GM18951 (cell line): ENCODE measurements at regions not wholly inside any gene's neighbourhood (a gene's known extent, or its start where the extent isn't known, plus 50 kb on each side); places are given as distances from the start of the nearest gene placed in this dataset.

Experiments
- POLR2A ChIP-seq: IDR thresholded peaks from 4 replicates; pipeline ENCODE4 v1.6.1; 2011; ENCODE audit warnings: mild to moderate bottlenecking; ENCODE audit not compliant: insufficient read length, insufficient read depth; ENCODE audit errors: extremely low read depth
- in situ Hi-C: fragments of 300-500 bp; cut with MboI; formaldehyde crosslinking; loops from one replicate; pipeline ENCODE4 v1.12.0; 2022; ENCODE audit warnings: low sequenced_read_pairs, mixed read lengths, inconsistent platforms; ENCODE audit not compliant: unreplicated experiment

GRCh38 chr11:80502511-80502910 lies 1061.7 kb upstream of the TENM4 start:
- no peak for TF ChIP-seq POLR2A
- in situ Hi-C loops: no loop called here

GRCh38 chr11:80495116-80495515 lies 1054.3 kb upstream of the TENM4 start:
- no peak for TF ChIP-seq POLR2A
- in situ Hi-C loops: no loop called here

- no peak for TF ChIP-seq POLR2A
- in situ Hi-C loops: no loop called here
Observed at GRCh38 chr11:80487952-80488351, 1047.1 kb upstream of the TENM4 start.

GRCh38 chr11:80486678-80487077 lies 1045.8 kb upstream of the TENM4 start:
- in situ Hi-C loops: no loop called here

GRCh38 chr11:80477178-80477577 lies 1036.3 kb upstream of the TENM4 start:
- in situ Hi-C loops: no loop called here
- TF ChIP-seq POLR2A: no peak

More at GRCh38 chr11:80486678-80487077, 1045.8 kb upstream of the TENM4 start:
- TF ChIP-seq POLR2A: no peak

DNA sequence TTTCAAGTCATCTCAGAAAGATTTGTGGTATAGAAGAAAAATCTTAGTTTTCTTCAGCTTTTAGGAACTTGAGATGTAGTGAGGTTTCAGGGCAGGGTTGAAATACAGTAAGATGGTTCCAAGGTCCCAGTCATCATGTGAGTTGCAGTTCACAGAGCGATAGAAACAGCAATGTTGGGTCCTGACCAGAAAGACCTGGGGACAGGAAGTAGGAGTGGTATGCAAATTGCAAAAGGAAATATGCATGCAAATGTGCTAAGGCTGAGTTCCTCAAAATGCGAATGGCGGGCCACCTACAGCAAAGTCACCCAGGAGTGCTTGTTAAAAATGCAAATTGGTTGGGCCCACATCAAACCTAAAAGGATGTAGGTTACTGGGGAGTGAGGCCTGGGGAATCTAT lies 1032.7 kb upstream of the TENM4 start:
- no peak for TF ChIP-seq POLR2A
- in situ Hi-C loops: no loop called here

- no peak for TF ChIP-seq POLR2A
- in situ Hi-C loops: no loop called here
Observed at GRCh38 chr11:80469871-80470270, 1029.0 kb upstream of the TENM4 start.

GRCh38 chr11:80466570-80466969 lies 1025.7 kb upstream of the TENM4 start:
- in situ Hi-C loops: no loop called here
- TF ChIP-seq POLR2A: no peak

- no peak for TF ChIP-seq POLR2A
- in situ Hi-C loops: no loop called here
Observed at GRCh38 chr11:80462211-80462610, 1021.4 kb upstream of the TENM4 start.

DNA sequence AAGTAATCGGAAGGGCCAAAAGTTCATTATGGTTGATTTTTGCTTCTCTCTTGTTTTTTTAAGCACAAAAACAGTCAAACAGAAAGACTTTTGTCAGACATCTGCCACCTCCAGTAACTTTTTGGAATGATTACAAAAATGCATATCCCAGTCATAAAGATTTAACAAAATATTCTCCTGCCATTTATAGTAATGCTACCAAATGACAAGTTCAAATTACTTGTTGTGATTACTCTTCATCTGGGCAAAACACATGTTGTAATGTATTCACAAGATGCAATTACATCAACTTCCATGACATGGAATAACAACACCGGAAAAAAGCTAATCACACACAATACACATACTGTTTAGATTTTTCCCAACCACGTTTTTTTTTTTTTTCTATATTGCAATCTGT lies 1017.5 kb upstream of the TENM4 start:
- no peak for TF ChIP-seq POLR2A
- in situ Hi-C loops: no loop called here

- in situ Hi-C loops: no loop called here
- TF ChIP-seq POLR2A: no peak
Observed at GRCh38 chr11:80457823-80458222, 1017.0 kb upstream of the TENM4 start.

DNA sequence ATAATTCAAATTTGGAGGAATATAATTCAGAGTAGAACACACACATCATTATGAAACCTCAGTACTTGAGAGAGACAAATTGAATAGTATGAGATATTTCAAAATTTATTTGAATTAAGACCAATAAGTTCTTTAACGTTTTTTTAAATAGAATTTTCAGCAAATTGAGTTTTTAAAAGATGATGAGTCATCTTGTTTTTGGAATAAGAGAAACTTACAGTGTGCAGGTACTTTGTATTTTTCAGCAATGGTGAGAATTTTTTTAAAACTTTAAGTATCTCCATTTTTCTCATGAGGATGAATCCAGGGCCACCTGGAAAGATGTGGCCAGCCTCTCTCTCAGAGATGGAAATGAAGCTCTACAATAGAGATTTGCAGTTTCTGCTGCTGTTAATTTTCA lies 1015.0 kb upstream of the TENM4 start:
- in situ Hi-C loops: no loop called here

DNA sequence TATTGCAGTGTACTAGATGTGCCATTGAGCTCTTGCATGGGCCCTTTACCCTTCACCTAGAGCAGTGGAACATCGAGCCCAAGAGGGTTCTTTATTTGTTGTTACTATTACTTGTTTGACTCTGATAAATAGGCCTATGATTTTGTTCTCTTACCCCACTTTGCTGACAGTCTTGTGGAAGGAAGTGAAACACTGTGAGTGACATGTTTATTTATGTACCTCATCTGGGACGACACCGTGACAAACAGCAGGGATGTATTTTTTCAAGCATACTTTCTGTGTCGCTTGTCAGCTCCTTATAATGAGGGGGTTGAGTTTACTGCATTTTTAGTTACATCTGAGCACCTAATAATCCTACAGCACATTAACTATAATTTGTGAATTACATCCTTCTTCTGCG lies 1010.3 kb upstream of the TENM4 start:
- in situ Hi-C loops: no loop called here
- no peak for TF ChIP-seq POLR2A

More for the DNA sequence above, 1015.0 kb upstream of the TENM4 start:
- no peak for TF ChIP-seq POLR2A

DNA sequence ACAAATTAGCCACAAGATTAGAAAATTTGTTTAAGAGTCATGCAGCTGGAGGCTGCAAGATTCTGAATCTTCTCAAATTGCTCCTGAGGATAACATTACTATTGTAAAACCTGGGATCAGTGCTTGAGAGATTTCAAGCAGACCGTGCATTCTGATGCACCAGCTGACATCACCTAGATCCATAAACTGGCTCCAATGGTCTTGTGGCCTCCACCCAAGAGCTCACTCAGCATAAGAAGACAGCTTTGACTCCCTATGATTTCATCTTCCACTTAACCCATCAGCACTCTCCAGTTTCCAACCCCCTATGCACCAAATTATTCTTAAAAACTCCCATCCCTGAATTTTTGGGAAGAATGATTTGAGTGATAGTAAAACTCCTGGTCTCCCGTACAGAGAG lies 1007.9 kb upstream of the TENM4 start:
- in situ Hi-C loops: no loop called here
- TF ChIP-seq POLR2A: no peak

DNA sequence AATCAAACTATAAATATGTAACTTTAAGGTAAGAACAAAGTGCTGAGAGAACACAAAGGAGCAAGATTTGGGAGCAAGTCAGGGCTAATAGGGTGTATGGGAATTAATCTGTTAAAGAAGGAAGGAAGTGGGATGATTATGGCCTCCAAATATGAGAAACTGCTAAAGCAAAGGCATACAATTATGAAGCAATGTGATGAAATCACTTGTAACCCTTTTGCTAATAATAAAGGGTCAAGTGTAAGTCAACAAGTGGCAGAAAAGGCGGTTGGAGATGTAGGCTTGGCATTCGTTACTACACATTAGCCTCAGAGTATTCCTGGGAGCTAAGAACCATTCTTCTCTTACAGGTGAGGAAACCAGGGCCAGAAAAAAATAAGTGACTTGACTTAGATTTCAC lies 1002.3 kb upstream of the TENM4 start:
- no peak for TF ChIP-seq POLR2A
- in situ Hi-C loops: no loop called here
